ENCODE measurements at regions not wholly inside any gene's neighbourhood (a gene's known extent, or its start where the extent isn't known, plus 50 kb on each side); places are given as distances from the start of the nearest gene placed in this dataset.

- WGBS, 2 donors: 75 to 87% methylated on average over 1 to 2 of the region's 2 CpGs
- DNase-seq: no peak
Observed at GRCh38 chr2:19810637-19811036, 91.1 kb downstream of the TTC32 start.

GRCh38 chr2:19810148-19810547 is 91.6 kb downstream of the TTC32 start:
- Histone ChIP-seq H3K27me3 (no peaks in the 10 kb centered on the region), H3K4me1 (no peaks in the 10 kb centered on the region), H3K9me3 (no peaks in the 10 kb centered on the region), H3K4me3 (no peak overlapping the region), H3K36me3 (no peaks in the 10 kb centered on the region), H3K27ac (no peak overlapping the region)
- intact Hi-C loops (cut with DNase I): no loop called here
- TF ChIP-seq CTCF (IDR thresholded peaks at IDR 0.05) (no peak), POLR2A (IDR thresholded peaks at IDR 0.05) (no peak)
- no peak for DNase-seq
- WGBS, 2 donors: 90 to 93% methylated on average over 4 to 5 of the region's 5 CpGs

More at GRCh38 chr2:19810637-19811036, 91.1 kb downstream of the TTC32 start:
- Histone ChIP-seq H3K27ac (no peak overlapping the region), H3K4me3 (no peak overlapping the region), H3K36me3 (no peaks in the 10 kb centered on the region), H3K4me1 (no peaks in the 10 kb centered on the region), H3K9me3 (no peaks in the 10 kb centered on the region), H3K27me3 (no peaks in the 10 kb centered on the region)
- intact Hi-C loops (cut with DNase I): no loop called here
- TF ChIP-seq CTCF (IDR thresholded peaks at IDR 0.05): no peak
- TF ChIP-seq POLR2A (IDR thresholded peaks at IDR 0.05): no peak

- TF ChIP-seq POLR2A (IDR thresholded peaks at IDR 0.05) (no peak), CTCF (IDR thresholded peaks at IDR 0.05) (no peak)
- no peak for DNase-seq
- Histone ChIP-seq H3K27me3 (no peaks in the 10 kb centered on the region), H3K4me3 (no peak overlapping the region), H3K4me1 (no peaks in the 10 kb centered on the region), H3K27ac (no peak overlapping the region), H3K9me3 (no peaks in the 10 kb centered on the region), H3K36me3 (no peaks in the 10 kb centered on the region)
- intact Hi-C loops (cut with DNase I): no loop called here
- 82 to 88% methylated on average over 5 of the region's 7 CpGs for WGBS, 2 donors
Observed at GRCh38 chr2:19809206-19809605, 92.6 kb downstream of the TTC32 start.

GRCh38 chr2:19807866-19808265 is 93.9 kb downstream of the TTC32 start:
- no peak for TF ChIP-seq CTCF (IDR thresholded peaks at IDR 0.05)
- no peaks in the 10 kb centered on the region for H3K27me3 ChIP-seq
- 34 to 52% methylated on average over 3 of the region's 3 CpGs for WGBS, 2 donors
- H3K4me1 ChIP-seq: no peaks in the 10 kb centered on the region
- no peak overlapping the region for H3K27ac ChIP-seq
- intact Hi-C loops (cut with DNase I): no loop called here
- no peaks in the 10 kb centered on the region for H3K9me3 ChIP-seq
- no peak overlapping the region for H3K4me3 ChIP-seq
- H3K36me3 ChIP-seq: no peaks in the 10 kb centered on the region
- no peak for DNase-seq

GRCh38 chr2:19807346-19807745 is 94.4 kb downstream of the TTC32 start:
- TF ChIP-seq CTCF (IDR thresholded peaks at IDR 0.05) (no peak), POLR2A (IDR thresholded peaks at IDR 0.05) (no peak)

More at GRCh38 chr2:19807346-19807745, 94.4 kb downstream of the TTC32 start:
- no peak for DNase-seq
- Histone ChIP-seq H3K27me3 (no peaks in the 10 kb centered on the region), H3K4me3 (no peak overlapping the region), H3K9me3 (no peaks in the 10 kb centered on the region), H3K4me1 (peaks cover 0 to 5% (median 3%) of the 10 kb centered on the region in 3 donors), H3K27ac (no peak overlapping the region), H3K36me3 (no peaks in the 10 kb centered on the region)
- intact Hi-C loops (cut with DNase I): no loop called here

All from esophagus squamous epithelium (tissue), 5 donors.